CD14-positive monocyte (primary cell): ENCODE measurements at regions not wholly inside any gene's neighbourhood (a gene's known extent, or its start where the extent isn't known, plus 50 kb on each side); places are given as distances from the start of the nearest gene placed in this dataset.
"Not testable (repeated sequence)": the region's sequence is repeated elsewhere in the genome, so short reads cannot be mapped to it uniquely, and the experiment has no call there.

Experiments used
- DNase-seq, 3 donors: peaks; one replicate each; pipeline ENCODE4 v3.0.0-alpha.2; 2011 to 2022
- H2AFZ ChIP-seq: 2 replicates; pipeline ENCODE4 v1.6.0; 2012; ENCODE audit warnings: mild to moderate bottlenecking, low read depth, low read length, inconsistent platforms; ENCODE audit not compliant: insufficient read depth, poor library complexity, severe bottlenecking
- H3K27ac ChIP-seq, 2 donors: 1 replicate in 1 of 2; 2 replicates in 1 of 2; pipeline ENCODE4 v1.5.1; 2012 to 2013; ENCODE audit warnings: low read length in 2 of 2, control low read depth in 1 of 2, inconsistent platforms in 1 of 2, low read depth in 1 of 2, mild to moderate bottlenecking in 1 of 2
- H3K27me3 ChIP-seq, 2 donors: one replicate each; pipeline versions ENCODE4 v1.6.0 to v1.6.1; 2011 to 2013; ENCODE audit warnings: low read length in 2 of 2; ENCODE audit not compliant: control insufficient read depth in 2 of 2, insufficient read depth in 2 of 2
- H3K36me3 ChIP-seq, 2 donors: replicated peaks in 1 of 2; 1 replicate in 1 of 2; 2 replicates in 1 of 2; pipeline versions ENCODE4 v1.5.1 to v1.6.1; 2012 to 2013; ENCODE audit warnings: low read length in 2 of 2, control low read depth in 1 of 2, inconsistent platforms in 1 of 2, mild to moderate bottlenecking in 1 of 2; ENCODE audit not compliant: insufficient read depth in 2 of 2, control insufficient read depth in 1 of 2
- H3K4me1 ChIP-seq, 2 donors: 1 replicate in 1 of 2; 2 replicates in 1 of 2; pipeline versions ENCODE4 v1.5.1 to v1.6.1; 2012 to 2013; ENCODE audit warnings: low read length in 2 of 2, control low read depth in 1 of 2, inconsistent platforms in 1 of 2, mild to moderate bottlenecking in 1 of 2, moderate library complexity in 1 of 2; ENCODE audit not compliant: insufficient read depth in 2 of 2, control insufficient read depth in 1 of 2
- H3K4me2 ChIP-seq: replicated peaks from 2 replicates; pipeline ENCODE3; 2012; ENCODE audit warnings: low read length, moderate library complexity, mild to moderate bottlenecking; ENCODE audit not compliant: poor library complexity, severe bottlenecking; ENCODE audit errors: extremely low read depth
- H3K4me3 ChIP-seq, 3 experiments: fragments of 200-600 bp in 1 of 3; sonication (generic) in 1 of 3; replicated peaks in 1 of 3; 1 replicate in 2 of 3; 2 replicates in 1 of 3; pipeline ENCODE4 v1.5.1; 2011 to 2013; ENCODE audit warnings: low read length in 3 of 3, mild to moderate bottlenecking in 3 of 3, control low read depth in 2 of 3, low read depth in 2 of 3, inconsistent platforms in 1 of 3, moderate library complexity in 1 of 3
- H3K79me2 ChIP-seq: 2 replicates; pipeline ENCODE4 v1.6.0; 2012; ENCODE audit warnings: mild to moderate bottlenecking, control low read depth, inconsistent platforms, low read length, moderate library complexity; ENCODE audit not compliant: insufficient read depth
- H3K9ac ChIP-seq: 2 replicates; pipeline ENCODE4 v1.6.0; 2017; ENCODE audit warnings: low read length, mild to moderate bottlenecking; ENCODE audit not compliant: insufficient read depth, poor library complexity, severe bottlenecking
- H3K9me3 ChIP-seq, 2 donors: replicated peaks in 1 of 2; 1 replicate in 1 of 2; 2 replicates in 1 of 2; pipeline versions ENCODE4 v1.5.1 to v1.6.1; 2012 to 2013; ENCODE audit warnings: low read length in 2 of 2, control low read depth in 1 of 2; ENCODE audit not compliant: control insufficient read depth in 1 of 2, insufficient read depth in 1 of 2
- H4K20me1 ChIP-seq: 2 replicates; pipeline ENCODE4 v1.6.0; 2012; ENCODE audit warnings: mild to moderate bottlenecking, low read length, control low read depth, moderate library complexity; ENCODE audit not compliant: insufficient read depth
- H3K27ac Mint-ChIP-seq, 7 donors: one replicate each; pipeline ENCODE4 v1.8.0; 2020; ENCODE audit warnings: mild to moderate bottlenecking in 7 of 7, mixed read lengths in 7 of 7, moderate library complexity in 6 of 7, inconsistent platforms in 2 of 7
- H3K27me3 Mint-ChIP-seq, 3 donors: one replicate each; pipeline ENCODE4 v1.8.0; 2021 to 2022; ENCODE audit warnings: low read depth in 3 of 3, mild to moderate bottlenecking in 3 of 3, mixed read lengths in 3 of 3, moderate library complexity in 3 of 3, inconsistent platforms in 1 of 3
- H3K36me3 Mint-ChIP-seq, 2 donors: one replicate each; pipeline ENCODE4 v1.8.0; 2020; ENCODE audit warnings: mixed read lengths in 2 of 2, inconsistent platforms in 1 of 2, mild to moderate bottlenecking in 1 of 2
- H3K4me1 Mint-ChIP-seq: one replicate; pipeline ENCODE4 v1.8.0; 2020; ENCODE audit warnings: mild to moderate bottlenecking, mixed read lengths
- H3K4me3 Mint-ChIP-seq, 2 donors: one replicate each; pipeline ENCODE4 v1.8.0; 2020; ENCODE audit warnings: mild to moderate bottlenecking in 2 of 2, mixed read lengths in 2 of 2, moderate library complexity in 1 of 2
- H3K9me3 Mint-ChIP-seq, 7 donors: one replicate each; pipeline ENCODE4 v1.8.0; 2020 to 2022; ENCODE audit warnings: mixed read lengths in 7 of 7, mild to moderate bottlenecking in 6 of 7, moderate library complexity in 6 of 7, inconsistent platforms in 2 of 7
- CTCF ChIP-seq: fragments of 200-600 bp; IDR thresholded peaks from one replicate; pipeline ENCODE4 v1.8.0; 2022; ENCODE audit warnings: antibody characterized with exemption, mild to moderate bottlenecking
- WGBS: methylation state at CpG from one replicate; pipeline ENCODE4 v1.1.5; 2013; ENCODE audit warnings: missing lambda C conversion rate; ENCODE audit not compliant: insufficient coverage; 5-methylcytosine and 5-hydroxymethylcytosine counted together
- intact Hi-C, 2 donors: fragments of 100-400 bp; cut with micrococcal nuclease; formaldehyde crosslinking; loops; one replicate each; pipeline versions ENCODE4 v1.15.0 to v1.15.1; 2023

GRCh38 chr14:42490536-42490935 lies 883.9 kb downstream of the LRFN5 start:
- H4K20me1 ChIP-seq = no peaks in the 10 kb centered on the region
- H3K9ac ChIP-seq = no peak overlapping the region
- no peaks in the 10 kb centered on the region for H3K79me2 ChIP-seq
- no peak overlapping the region for H3K4me2 ChIP-seq
- Mint-ChIP-seq H3K4me3 (no peak overlapping the region), H3K4me1 (no peaks in the 10 kb centered on the region), H3K27me3 (no peaks in the 10 kb centered on the region), H3K27ac (no peak overlapping the region), H3K9me3 (peaks cover 0 to 2% (median 0%) of the 10 kb centered on the region in 7 donors), H3K36me3 (no peaks in the 10 kb centered on the region)
- H3K4me3 ChIP-seq = no peak overlapping the region
- no peak overlapping the region for H2AFZ ChIP-seq
- peaks cover 0 to 2% of the 10 kb centered on the region in 2 donors for H3K9me3 ChIP-seq
- H3K27ac ChIP-seq = no peak overlapping the region
- no peaks in the 10 kb centered on the region for H3K36me3 ChIP-seq
- no peak for TF ChIP-seq CTCF
- DNase-seq = no peak
- no peaks in the 10 kb centered on the region for H3K4me1 ChIP-seq
- intact Hi-C loops = no loop called here
- no peaks in the 10 kb centered on the region for H3K27me3 ChIP-seq
- WGBS = no CpG with 5 or more reads among the region's 1 CpG

GRCh38 chr14:42488965-42489364 lies 882.3 kb downstream of the LRFN5 start:
- Mint-ChIP-seq H3K9me3 (peaks cover 0 to 4% (median 0%) of the 10 kb centered on the region in 7 donors), H3K36me3 (no peaks in the 10 kb centered on the region), H3K27me3 (no peaks in the 10 kb centered on the region), H3K4me1 (no peaks in the 10 kb centered on the region), H3K27ac (no peak overlapping the region), H3K4me3 (no peak overlapping the region)
- intact Hi-C loops = no loop called here
- H3K36me3 ChIP-seq = no peaks in the 10 kb centered on the region
- no peak overlapping the region for H3K9ac ChIP-seq
- H3K4me3 ChIP-seq = no peak overlapping the region
- no peak overlapping the region for H3K4me2 ChIP-seq
- peaks cover 0 to 5% of the 10 kb centered on the region in 2 donors for H3K9me3 ChIP-seq
- no peaks in the 10 kb centered on the region for H3K27me3 ChIP-seq
- H3K79me2 ChIP-seq = no peaks in the 10 kb centered on the region
- no peak for TF ChIP-seq CTCF
- H4K20me1 ChIP-seq = no peaks in the 10 kb centered on the region
- no peak overlapping the region for H2AFZ ChIP-seq
- no peaks in the 10 kb centered on the region for H3K4me1 ChIP-seq
- 100% methylated on average over 1 of the region's 1 CpG for WGBS
- no peak overlapping the region for H3K27ac ChIP-seq
- no peak for DNase-seq

GRCh38 chr14:42482345-42482971 lies 875.8 kb downstream of the LRFN5 start:
- DNase-seq, H3K4me2 ChIP-seq, H3K27ac Mint-ChIP-seq, H3K9ac ChIP-seq, H3K27me3 Mint-ChIP-seq, H3K4me3 ChIP-seq, H3K27me3 ChIP-seq, H3K79me2 ChIP-seq, H2AFZ ChIP-seq, H3K27ac ChIP-seq, H3K4me1 Mint-ChIP-seq, intact Hi-C loops, H3K4me3 Mint-ChIP-seq, H4K20me1 ChIP-seq, H3K36me3 Mint-ChIP-seq, H3K4me1 ChIP-seq, H3K36me3 ChIP-seq: not testable (repeated sequence)
- 97% methylated on average over 28 of the region's 41 CpGs for WGBS
- H3K9me3 Mint-ChIP-seq = peaks cover 0 to 19% (median 5%) of the 10 kb centered on the region in 7 donors
- H3K9me3 ChIP-seq = peaks cover 4 to 13% of the 10 kb centered on the region in 2 donors
